NB4 (cell line): ENCODE measurements at regions not wholly inside any gene's neighbourhood (a gene's known extent, or its start where the extent isn't known, plus 50 kb on each side); places are given as distances from the start of the nearest gene placed in this dataset.

Experiments used
- DNase-seq: peaks from one replicate; pipeline ENCODE4 v3.0.0; 2010; ENCODE audit warnings: low read depth
- H3K4me3 ChIP-seq: one replicate; pipeline ENCODE4 v1.5.1; 2011; ENCODE audit warnings: mild to moderate bottlenecking, low read depth, low read length, moderate library complexity
- MYC ChIP-seq: IDR thresholded peaks from 2 replicates; pipeline ENCODE4 v1.6.1; 2011; ENCODE audit warnings: low read depth, low read length
- POLR2A ChIP-seq: IDR thresholded peaks from 2 replicates; pipeline ENCODE4 v1.6.1; 2011; ENCODE audit warnings: mild to moderate bottlenecking; ENCODE audit not compliant: insufficient read length; ENCODE audit errors: extremely low read depth
- TF ChIP-seq, protein P1 (sequence below): IDR thresholded peaks from one replicate; pipeline ENCODE4 v1.5.1; 2012; ENCODE audit warnings: low read depth, low read length
- TF ChIP-seq, protein P2 (sequence below): IDR thresholded peaks from 2 replicates; pipeline ENCODE4 v1.6.1; 2011; ENCODE audit warnings: low read depth, low read length

DNA sequence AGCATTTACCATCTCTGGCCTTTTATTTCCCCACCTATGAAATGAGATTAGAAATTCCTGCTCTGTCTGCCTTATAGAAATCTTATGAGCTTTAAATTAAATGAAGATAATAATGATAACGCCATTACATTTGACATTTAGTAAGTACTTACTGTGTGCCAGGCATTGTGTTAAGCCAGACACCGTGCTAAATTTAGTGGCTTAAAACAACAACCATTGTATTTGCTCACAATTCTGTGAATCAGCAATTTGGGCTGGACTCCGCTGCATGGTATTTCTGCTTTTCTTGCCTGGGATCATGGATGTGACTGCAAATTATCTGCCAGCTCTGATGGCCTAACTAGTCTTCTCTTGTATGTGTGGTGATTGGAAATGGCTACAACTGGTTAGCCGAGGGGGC, 56.4 kb upstream of the CCDC6 start:
- DNase-seq, result no peak
- TF ChIP-seq, protein P1, sequence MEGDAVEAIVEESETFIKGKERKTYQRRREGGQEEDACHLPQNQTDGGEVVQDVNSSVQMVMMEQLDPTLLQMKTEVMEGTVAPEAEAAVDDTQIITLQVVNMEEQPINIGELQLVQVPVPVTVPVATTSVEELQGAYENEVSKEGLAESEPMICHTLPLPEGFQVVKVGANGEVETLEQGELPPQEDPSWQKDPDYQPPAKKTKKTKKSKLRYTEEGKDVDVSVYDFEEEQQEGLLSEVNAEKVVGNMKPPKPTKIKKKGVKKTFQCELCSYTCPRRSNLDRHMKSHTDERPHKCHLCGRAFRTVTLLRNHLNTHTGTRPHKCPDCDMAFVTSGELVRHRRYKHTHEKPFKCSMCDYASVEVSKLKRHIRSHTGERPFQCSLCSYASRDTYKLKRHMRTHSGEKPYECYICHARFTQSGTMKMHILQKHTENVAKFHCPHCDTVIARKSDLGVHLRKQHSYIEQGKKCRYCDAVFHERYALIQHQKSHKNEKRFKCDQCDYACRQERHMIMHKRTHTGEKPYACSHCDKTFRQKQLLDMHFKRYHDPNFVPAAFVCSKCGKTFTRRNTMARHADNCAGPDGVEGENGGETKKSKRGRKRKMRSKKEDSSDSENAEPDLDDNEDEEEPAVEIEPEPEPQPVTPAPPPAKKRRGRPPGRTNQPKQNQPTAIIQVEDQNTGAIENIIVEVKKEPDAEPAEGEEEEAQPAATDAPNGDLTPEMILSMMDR, result no peak
- TF ChIP-seq, protein P2, sequence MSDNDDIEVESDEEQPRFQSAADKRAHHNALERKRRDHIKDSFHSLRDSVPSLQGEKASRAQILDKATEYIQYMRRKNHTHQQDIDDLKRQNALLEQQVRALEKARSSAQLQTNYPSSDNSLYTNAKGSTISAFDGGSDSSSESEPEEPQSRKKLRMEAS, result no peak
- TF ChIP-seq POLR2A (no peak), MYC (no peak)
- no peak overlapping the region for H3K4me3 ChIP-seq

DNA sequence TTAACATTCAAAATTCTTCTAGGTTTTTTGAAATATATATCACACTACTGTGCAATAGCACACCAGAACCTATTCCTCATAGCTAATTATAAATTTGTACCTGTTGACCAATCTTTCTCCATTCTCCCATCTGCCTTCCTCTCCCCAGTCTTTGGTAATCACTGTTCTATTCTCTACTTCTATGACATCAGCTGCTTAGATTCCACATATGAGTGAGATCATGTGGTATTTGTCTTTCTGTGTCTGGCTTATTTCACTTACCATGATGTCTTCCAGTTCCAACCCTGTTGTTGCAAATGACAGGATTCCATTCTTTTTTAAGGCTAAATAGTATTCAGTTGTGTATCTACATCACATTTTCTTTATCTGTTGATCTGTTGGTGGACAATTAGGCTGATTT, 54.4 kb upstream of the CCDC6 start:
- no peak overlapping the region for H3K4me3 ChIP-seq
- DNase-seq, result no peak
- TF ChIP-seq, protein P2, result no peak
- TF ChIP-seq, protein P1, result no peak
- TF ChIP-seq MYC, result no peak
- no peak for TF ChIP-seq POLR2A

DNA sequence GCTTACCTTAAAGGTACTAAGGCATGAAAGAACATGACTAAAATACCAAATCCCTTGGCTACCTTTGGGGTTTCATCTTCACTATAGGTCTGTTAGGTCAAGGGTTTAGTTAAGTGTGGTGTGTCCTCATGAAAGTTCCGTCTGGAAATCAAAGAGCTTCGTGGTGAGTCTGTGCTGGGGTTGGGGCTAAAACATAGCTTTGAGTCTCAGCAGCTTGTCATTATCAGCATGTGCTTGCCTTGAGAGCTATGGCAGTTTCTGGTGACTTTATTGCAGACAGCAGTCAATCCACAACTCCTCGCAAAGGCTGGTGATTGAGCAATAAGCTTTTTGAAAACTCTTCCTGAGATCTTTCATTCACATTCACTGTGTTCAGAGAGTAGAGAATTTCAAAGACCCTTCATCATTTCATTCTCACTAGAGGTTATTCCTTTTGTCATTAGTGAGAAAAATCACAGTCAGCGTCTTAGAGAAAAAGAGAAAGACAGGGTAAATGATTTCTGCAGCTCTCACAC, 53.2 kb upstream of the CCDC6 start:
- no peak for DNase-seq
- TF ChIP-seq POLR2A (no peak), MYC (no peak)
- TF ChIP-seq, protein P1, result no peak
- TF ChIP-seq, protein P2, result no peak
- H3K4me3 ChIP-seq, result no peak overlapping the region

DNA sequence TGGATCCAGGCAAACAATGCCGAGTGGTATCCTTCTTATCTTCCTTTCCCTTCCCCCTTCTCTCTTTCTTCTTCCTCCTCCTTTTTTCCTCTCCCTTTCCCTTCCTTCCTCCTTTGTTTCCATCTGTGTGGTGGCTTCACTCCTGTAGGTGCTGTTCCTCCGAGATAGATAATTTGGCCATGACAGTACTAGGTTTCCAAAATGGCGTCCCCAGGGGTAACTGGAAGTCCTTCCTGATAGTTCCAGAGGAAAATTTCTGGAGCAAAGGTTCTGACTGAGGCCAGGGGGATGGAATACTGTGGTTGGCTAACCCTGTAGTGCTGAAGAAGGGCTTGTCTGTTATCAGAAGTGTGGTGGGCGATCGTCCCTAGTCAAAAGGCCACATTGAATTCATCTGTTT, 52.5 kb upstream of the CCDC6 start:
- no peak overlapping the region for H3K4me3 ChIP-seq
- no peak for DNase-seq
- TF ChIP-seq MYC (no peak), POLR2A (no peak)
- TF ChIP-seq, protein P1, result no peak
- TF ChIP-seq, protein P2, result no peak

DNA sequence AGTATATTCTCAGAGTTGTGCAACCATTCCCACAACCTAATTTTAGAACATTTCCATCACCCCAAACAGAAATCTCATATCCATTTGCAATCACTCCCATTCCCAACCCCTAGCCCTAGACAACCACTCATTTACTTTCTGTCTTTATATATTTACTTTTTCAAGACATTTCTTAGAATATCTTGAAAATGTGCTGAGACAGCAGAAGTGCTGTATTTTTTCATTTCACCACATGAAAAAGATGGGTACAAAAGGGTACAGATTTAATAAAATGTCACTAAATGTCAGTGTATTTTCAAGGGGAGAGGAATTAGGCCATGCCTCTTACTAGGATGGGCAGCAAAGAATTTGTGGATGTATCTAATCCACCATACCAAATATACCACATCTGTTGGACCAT, 51.6 kb upstream of the CCDC6 start:
- no peak overlapping the region for H3K4me3 ChIP-seq
- DNase-seq, result no peak
- TF ChIP-seq POLR2A (no peak), MYC (no peak)
- TF ChIP-seq, protein P2, result no peak
- TF ChIP-seq, protein P1, result no peak
